ENCODE measurements at regions not wholly inside any gene's neighbourhood (a gene's known extent, or its start where the extent isn't known, plus 50 kb on each side); places are given as distances from the start of the nearest gene placed in this dataset.
"Not testable (repeated sequence)": the region's sequence is repeated elsewhere in the genome, so short reads cannot be mapped to it uniquely, and the experiment has no call there.

DNA sequence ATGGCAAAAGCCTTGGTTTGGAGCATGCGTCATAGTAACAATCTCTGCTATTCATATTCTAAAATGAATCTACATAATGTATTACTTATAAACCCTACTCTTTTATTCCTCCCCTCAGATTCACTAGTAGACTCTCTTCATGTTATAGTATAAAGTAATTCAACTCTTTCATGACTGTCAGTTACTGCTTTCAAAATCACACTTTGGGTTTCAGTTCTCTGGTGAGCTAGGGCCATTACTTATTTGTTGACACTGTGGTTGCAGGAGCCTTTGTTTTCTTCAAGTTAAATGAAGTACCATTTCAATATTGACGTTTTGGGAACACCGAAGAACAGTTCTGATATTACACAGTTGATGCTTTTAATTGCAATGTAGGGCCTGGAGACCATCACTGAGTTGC, 378.4 kb downstream of the DDX10 start:
- no peak for DNase-seq (ENCODE audit: low spot score)

DNA sequence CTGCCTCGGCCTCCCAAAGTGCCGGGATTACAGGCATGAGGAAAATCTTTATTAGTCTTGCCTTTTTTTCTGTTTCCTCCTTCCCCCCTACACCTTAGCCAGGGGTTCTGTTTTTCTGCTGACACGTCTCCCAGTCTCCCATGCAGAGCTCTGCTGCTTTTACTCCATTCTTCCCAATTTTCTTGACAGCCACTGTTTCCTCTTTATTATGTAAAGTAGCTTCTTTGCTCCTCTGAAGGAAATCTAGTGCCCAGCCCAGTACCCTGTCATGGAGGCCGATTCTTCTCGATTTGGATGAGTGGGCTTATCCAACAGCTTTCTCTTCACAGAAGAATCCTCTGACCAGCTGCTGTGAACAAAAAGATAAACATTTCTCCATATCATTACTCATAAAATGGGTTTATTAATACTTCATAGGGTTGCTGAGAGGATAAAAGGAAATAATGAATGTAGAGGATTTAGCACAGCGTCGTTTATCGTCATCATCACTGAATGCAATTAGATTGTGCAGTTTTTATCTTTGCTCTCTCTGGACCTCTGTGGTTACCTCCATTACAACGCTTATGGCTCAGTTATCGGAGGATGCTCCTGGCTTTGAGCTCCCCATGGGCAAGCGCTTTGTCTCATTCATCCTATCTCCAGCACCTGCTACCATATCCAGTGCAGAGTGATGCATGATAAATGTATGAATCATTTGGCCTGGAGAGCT, 375.6 kb upstream of the C11orf87 start:
- DNase-seq (ENCODE audit: low spot score), result no peak

DNA sequence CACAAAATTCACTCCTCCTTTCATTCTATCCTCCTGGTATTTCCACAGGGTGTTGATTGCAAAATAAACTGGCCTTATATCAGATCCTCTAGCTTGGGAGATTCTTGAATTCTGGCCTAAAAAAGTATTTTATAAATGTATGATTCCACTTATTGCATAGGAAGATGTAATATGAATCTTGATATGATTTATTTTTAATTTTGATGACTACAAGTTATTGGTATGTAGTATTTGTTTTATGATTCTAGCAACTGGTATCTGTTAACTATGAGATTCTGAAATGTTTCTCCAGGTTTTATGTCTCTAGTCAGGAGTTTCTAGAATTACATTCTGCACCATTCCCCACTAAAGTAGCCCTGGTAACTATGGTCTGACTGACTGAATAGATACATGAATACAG, 373.9 kb upstream of the C11orf87 start:
- no peak for DNase-seq (ENCODE audit: low spot score)

DNA sequence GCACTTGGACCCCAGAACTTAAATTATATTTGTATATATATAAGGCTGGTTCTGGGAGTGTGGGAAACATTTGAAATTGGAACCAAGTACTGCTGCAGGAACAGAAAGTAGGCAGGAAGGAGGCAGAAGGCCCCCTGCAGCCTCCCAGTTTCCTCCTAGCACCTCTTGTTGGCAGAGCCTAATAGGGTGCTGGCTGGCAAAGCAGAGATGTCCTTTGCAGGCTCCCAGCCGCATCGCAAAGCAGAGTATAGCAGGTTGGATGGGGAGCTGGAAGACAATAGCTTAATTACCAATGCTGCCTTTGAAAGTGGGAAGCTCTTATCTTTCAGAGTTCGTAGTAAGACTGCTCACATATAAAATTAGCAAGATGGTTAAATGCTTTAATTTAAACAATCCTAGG, 370.8 kb upstream of the C11orf87 start:
- DNase-seq (ENCODE audit: low spot score), result no peak

DNA sequence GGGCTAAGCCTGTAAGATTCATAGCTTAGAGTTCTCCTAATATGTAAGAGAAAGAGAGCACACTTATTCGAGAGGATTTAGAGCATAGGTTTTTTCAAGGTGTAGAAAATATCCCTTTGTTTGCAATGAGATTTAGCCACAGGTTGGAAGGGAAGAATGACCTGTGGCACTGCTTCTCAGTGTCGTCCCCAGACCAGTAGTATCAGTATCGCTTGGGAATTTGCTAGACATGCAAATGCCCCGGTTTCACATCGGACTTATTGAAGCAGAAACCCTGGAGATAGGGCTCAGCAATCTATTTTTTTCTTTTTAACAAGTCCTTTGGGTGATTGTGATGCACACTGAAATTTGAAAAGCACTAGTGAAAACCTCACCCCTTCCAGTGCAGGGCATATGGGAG, 362.6 kb upstream of the C11orf87 start:
- no peak for DNase-seq (ENCODE audit: low spot score)

DNA sequence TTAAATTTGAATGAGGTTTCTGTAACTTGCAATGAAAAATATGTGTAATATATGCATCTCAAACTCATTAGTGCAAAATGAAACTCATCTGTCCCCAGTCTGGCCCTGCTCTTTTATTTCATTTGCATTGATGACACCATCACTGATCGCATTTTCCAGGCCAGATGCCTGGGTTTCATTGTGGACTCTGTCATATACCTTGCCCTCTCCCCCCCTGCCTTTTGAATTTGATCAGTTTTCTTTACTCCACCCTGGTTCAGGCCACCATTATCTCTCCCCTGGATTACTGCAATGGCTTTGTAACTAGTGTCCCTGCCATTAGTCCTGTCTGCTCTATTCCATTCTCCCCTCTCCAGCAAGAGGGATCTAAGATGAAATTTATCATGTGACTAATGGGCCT, 360.6 kb upstream of the C11orf87 start:
- no peak for DNase-seq (ENCODE audit: low spot score)

DNA sequence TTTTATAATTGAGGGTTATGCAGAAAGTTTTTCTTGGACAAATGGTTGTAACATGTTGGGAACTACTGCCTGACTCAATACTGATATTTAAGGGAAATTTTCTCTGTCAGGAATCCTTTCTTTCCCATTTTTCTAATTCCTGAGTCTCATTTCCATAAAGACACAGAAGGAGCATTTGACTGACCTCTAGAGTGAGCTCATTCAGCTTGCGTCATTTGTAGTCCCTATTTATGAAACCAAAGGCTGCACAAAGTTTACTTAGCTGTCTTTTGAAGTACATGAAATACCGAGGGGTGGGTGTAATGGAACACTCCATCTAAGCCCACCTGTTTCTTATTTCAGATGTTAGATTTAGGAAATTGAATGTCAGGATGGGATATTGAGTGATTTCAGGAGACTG, 359.5 kb upstream of the C11orf87 start:
- no peak for DNase-seq (ENCODE audit: low spot score)

DNA sequence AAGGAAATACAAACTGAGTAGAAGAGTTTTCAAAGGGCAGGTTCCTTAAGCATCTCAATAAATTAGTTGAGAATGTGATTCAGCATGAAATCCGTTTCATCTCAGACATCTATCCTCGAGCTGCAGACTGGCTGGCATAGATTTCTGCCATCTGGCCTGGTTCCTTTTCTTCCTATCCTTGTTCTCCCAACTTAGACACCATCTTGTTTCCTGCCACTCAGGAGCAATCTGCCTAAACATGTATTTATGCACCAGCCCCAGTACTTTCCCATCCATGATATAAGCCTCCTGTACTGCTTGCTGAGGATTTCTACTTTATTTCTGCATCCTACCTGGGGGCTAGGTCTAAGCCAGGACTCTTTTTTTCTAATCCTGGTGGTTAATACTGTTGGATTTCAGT, 359.1 kb upstream of the C11orf87 start:
- no peak for DNase-seq (ENCODE audit: low spot score)

DNA sequence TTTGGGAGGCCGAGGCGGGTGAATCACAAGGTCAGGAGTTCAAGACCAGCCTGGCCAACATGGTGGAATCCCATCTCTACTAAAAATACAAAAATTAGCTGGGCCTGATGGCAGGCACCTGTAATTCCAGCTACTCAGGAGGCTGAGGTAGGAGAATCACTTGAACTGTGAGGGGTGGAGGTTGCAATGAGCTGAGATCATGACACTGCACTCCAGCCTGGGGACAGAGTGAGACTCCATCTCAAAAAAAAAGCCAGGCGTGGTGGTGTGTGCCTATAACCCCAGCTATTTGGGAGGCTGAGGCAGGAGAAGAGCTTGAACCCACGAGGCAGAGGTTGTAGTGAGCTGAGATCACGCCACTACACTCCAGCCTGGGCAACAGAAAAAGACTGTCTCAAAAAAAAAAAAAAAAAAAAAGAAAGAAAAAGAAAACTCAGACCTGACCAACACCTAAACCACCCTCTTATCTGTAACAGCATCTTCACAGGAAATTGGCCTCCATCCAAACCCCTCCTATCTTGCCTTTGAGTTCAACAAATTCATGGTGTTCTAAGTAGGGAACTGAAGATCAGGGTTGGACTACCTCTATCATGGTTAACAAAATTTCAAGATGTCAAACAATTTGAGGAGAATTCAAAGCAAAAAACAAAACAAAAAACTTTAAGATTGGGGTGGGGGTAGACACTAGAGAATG, 357.2 kb upstream of the C11orf87 start:
- DNase-seq (ENCODE audit: low spot score), result not testable (repeated sequence)

DNA sequence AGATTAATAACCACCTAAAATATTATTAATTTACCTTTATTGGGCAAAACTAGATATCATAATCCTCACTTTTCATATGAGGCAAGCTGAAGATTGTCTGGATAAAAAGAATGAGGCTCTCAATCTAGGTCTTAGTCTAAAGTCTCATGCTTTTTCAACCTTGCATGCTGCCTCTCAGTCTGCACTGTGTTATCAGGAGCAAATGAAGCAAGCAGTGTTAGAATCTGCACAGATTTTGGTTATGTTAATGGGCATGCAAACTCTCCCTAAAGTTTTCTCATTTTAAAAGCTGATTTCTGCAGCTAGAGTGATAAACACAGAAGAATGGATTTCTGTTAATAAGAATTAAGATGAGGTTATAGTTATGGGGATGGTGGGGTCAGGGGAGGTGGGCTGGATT, 350.7 kb upstream of the C11orf87 start:
- DNase-seq (ENCODE audit: low spot score), result no peak

DNA sequence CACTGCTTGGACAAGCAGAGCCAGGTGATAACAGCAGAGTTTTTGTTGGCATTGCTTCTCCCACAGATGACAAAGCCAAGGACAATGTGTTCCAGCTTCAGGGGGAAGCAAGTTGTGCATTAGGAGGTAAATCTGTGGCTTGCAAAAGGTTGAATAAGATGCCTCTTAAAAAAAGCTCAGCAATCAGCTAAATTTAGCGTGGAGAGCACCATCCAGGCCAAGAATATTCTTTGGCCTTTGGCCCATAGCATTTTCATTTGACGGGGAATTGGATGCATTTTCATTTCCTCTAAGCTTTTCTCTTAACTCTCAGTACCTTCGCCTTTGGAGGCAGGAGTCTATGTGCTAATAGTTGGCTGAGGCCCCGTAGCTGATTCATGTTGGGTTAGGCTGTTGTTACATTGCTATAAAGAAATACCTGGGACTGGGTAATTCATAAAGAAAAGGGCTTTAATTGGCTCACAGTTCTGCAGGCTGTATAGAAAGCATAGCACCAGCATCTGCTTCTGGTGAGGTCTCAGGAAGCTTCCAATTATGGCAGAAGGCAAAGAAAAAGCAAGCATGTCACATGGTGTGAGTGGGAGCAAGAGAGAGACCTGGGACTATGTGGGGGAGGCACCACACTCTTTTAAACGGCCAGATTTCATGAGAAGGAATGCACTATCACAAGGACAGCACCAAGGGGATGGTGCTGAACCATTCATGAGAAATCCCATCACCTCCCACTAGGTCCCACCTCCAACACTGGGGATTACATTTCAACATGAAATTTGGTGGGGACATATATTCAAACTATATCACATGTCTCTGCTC, 350.1 kb upstream of the C11orf87 start:
- no peak for DNase-seq (ENCODE audit: low spot score)

DNA sequence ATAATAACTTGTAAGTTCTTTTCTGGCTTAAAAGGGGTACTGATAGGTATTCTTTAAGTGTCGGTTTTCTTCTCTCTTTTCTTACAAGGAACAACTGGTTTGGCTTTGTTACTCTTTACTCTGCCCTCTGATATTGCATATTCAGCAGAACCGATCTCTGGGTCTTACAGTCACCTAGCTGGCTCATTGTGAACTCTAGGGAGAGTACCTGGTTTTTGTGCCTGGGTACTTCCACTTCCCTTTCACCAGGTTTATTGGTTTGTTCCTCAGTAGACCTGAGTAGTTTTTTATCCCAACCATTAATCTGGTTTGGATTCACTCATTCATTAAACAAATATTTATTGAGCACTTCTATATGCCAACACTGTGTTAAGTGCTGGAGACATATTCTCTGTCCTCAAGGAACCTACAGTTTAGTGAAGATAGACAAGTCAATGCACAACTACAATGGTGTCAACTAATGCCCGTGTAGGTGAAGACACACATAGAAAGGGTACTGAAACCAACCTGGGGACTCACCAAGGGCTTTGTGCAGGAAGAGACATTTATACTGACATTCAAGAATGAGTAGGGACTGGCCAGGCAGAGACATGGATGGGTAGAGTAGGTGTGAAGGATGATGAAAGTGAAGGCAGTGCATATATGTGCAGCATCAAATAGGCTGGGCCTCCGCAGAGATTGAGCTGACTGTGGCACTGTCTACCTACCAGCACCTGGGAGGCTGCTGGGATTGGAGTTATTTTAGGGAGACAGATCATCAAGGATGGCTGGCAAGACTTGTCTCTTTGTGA, 348.8 kb upstream of the C11orf87 start:
- DNase-seq (ENCODE audit: low spot score), result no peak

DNA sequence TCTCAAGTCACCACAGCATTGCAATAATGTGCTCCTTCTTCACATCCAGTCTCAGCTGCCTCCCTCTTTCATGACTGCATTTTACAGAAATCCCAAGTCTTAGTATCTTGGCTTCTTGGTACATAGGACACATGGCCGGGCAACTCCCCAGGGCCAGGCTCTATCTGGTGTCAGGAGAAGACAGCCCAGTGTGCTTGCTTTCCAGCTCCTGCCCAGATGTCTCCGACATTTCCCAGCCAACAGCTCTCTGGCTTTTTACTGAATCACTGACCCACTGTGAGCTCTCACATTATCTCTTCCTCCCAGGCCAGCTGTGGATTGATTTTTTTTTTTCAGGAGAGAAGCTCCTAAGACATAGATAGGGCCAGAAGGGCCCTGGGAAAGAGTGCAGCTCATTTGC, 346.0 kb upstream of the C11orf87 start:
- DNase-seq (ENCODE audit: low spot score), result no peak

DNA sequence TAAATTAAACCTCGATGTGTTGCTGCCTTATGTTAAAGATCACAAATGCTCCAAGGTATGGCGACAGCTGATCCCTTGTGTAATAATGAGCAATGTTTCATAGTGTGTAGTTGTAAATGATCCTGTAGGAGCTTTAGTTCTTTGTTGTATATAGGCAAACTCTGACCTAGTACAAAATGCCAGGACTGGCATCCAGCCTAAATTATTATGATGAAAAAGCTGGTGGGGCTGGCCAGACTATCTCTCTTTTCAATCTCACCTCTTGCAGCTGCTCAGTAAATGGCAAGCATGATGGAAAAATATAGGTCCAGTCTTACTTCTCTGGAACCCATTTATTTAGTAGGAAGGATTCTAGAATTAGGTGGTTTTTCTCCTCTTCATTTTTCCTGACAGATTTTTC, 345.1 kb upstream of the C11orf87 start:
- no peak for DNase-seq (ENCODE audit: low spot score)

DNA sequence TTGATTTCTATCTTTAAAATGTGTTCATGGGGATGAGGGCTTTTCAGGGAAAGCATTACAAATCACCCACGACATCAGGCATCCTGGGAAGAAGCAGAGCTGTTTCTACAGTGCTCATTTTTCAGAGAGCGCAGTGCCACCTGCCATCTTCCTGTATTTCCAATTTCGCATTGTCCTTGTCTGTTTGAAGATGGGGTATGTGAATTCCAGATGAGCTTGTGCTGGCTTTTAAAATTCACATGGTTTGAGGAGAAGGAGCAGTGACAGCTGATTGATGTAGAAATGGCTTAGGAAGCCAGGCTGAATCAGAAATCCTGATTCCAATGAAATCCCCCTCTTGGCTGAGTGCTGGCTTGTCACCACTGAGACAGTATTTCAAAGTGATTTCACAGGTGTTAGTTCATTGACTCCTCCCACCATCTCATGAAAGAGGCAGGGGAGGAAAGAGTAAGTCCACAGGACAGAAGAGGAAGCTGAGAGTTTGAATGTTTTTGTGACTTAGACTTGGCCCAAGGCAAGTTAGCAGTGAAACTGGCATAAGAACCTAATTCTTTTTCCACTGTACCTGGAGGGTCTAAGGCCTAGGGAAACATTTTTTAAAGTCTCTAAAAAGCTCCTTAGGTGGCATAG, 344.6 kb upstream of the C11orf87 start:
- no peak for DNase-seq (ENCODE audit: low spot score)

DNA sequence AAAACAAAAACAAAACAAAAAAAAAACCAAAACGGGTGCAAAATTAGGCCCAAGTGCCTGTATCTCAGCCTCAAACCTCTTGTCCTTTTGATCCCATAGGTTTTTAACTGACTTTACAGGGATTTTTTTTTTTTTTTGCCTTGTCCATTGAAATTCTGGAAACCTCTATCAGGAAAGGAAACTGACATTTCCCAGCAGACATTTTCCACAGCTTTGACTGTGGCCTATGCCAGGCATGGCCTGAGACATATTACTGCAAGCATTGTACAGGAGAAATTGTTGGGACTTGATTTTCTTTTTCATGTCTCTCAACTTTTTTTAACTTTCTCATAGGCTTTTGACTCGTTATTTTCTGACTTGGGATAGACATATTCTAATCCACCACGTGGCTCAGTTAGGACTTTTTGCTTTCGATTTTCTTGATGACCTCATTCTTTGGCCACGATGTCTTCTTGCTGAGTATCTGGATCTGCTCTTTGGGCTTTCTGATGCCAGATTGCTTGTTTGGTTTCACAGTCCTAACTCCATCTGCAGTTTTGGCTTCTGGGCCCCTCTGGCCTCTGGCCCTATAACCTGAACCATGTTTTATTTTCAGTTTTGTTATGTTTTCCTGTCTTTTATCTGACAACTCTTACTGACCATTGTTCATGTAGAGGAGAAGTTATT, 336.1 kb upstream of the C11orf87 start:
- peak; percentile 16 for DNase-seq (ENCODE audit: low spot score)

DNA sequence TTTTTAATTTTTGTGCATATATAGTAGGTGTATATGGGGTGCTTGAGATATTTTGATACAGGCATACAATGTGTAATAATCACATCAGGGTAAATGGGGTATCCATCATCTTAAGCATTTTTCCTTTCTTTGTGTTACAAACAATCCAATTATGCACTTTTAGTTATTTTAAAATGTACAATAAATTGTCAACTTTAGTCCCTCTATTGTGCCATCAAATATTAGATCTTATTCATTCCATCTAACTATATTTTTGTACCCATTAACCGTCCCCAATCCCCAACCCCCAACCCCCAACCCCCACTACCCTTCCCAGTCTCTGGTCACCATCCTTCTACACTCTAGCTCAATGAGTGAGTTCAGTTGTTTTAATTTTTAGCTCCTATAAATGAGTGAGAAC, 335.1 kb upstream of the C11orf87 start:
- DNase-seq (ENCODE audit: low spot score), result no peak

DNA sequence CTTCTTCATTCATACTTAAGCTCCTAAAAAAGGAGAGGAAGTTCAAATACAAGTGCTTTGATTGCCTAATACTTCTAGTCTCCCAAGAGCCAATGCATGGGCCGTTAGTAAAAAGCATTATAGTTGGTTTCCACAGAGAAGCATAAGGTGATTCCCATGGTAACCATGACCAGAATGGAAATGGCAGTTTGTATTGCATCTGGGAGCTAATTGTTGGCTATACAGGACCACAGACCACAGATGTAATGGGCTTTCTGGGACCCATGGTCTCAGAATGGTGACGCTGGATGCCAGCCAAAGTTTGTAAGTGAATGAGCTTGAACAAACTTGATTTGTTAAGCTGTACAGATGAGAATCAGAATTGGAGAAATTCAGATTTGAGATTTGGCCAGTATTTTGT, 333.9 kb upstream of the C11orf87 start:
- DNase-seq (ENCODE audit: low spot score), result no peak

DNA sequence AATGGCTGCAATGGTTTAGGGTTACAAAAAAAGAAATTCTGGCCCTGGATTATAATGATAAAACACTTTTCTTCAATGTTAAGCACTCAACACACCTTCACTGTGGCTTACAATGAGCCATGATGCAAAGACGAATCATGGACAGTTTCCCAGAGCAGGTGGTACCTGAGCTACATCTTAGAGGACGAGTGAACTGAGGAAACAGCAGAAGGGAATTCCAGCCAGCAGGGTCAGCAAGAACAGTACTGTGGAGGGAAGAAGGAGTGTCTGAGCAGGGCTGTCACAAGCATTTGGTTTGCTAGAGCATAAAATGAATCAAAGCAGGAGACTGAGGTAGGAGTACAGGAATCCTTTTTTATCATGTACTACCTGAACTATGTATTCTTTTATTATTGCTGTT, 332.8 kb upstream of the C11orf87 start:
- DNase-seq (ENCODE audit: low spot score), result no peak

DNA sequence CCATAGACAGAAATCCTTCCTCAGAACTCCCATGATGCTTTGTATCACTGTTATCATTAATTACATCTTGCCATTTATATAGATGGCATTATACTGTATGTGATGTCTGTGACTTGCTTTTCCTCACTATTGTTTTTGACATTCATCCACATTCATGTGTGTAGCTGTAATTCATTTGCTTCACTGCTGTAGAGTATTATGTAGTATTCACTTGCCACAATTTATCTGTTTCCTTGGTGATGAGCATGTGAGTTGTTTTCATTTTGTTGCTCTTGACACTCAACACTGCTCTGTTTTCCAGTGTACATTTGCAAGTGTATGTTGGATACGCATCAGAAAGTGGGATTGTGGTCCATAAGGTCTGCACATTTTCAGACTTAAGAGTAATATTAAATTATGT, 328.6 kb upstream of the C11orf87 start:
- DNase-seq (ENCODE audit: low spot score), result no peak

DNA sequence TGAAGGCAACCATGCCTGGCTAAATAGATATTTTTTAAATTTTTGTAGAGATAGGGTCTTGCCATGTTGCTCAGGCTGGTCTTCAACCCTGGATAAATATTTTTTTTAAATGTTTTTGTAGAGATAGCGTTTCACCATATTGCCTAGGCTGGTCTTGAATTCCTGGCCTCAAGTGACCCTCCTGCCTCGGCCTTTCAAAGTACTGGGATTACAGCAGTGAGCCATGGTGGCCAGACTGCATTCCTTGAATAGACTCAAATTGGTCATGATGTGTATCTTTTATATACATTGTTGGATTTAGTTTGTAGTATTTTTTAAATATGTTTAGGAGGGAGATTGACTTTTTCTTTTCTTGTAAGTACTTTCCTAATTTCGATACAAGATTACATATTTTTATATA, 325.7 kb upstream of the C11orf87 start:
- no peak for DNase-seq (ENCODE audit: low spot score)
